ENCODE measurements at regions not wholly inside any gene's neighbourhood (a gene's known extent, or its start where the extent isn't known, plus 50 kb on each side); places are given as distances from the start of the nearest gene placed in this dataset.

DNA sequence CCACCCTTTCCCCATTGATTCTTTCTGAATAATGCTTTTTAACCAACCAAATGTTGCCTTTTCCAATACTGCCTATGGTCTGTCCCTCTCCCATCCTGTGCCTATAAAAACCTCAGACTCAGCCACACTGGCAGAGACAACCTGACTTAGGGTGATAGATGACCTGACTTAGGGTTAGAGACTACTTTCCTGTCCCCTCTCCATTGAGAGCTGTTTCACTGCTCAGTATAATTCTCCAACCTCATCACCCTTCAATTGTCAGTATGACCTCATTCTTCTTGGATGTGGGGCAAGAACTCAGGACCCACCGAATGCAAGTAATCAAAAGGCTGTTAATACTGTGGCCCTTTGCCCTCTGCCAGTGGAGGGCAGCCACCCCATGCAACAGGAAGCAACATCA lies 182.3 kb upstream of the STK17B start:
- H3K4me1 ChIP-seq (ENCODE audit: control insufficient read depth in 2 of 2, insufficient read depth in 2 of 2, low read length in 2 of 2) = no peaks in the 10 kb centered on the region
- H3K9me3 ChIP-seq (ENCODE audit: control extremely low read depth in 1 of 3, control insufficient read depth in 2 of 3, insufficient read depth in 1 of 3, low read length in 2 of 3) = peaks cover 2 to 15% (median 12%) of the 10 kb centered on the region in 3 donors
- no peaks in the 10 kb centered on the region for H3K27me3 ChIP-seq (replicated peaks in 1 of 4; ENCODE audit: control extremely low read depth in 1 of 4, control insufficient read depth in 3 of 4, insufficient read depth in 4 of 4, low read length in 3 of 4)
- intact Hi-C loops (cut with micrococcal nuclease) = no loop called here
- POLR2A ChIA-PET = no interaction called here
- no peak overlapping the region for H3K4me3 ChIP-seq (ENCODE audit: control extremely low read depth in 1 of 5, extremely low read depth in 1 of 5, insufficient read depth in 1 of 5, low read depth in 2 of 5, low read length in 4 of 5)
- H3K4me2 ChIP-seq (replicated peaks; ENCODE audit: low read depth, low read length, poor library complexity, severe bottlenecking) = no peak overlapping the region
- TF ChIP-seq, protein P1, sequence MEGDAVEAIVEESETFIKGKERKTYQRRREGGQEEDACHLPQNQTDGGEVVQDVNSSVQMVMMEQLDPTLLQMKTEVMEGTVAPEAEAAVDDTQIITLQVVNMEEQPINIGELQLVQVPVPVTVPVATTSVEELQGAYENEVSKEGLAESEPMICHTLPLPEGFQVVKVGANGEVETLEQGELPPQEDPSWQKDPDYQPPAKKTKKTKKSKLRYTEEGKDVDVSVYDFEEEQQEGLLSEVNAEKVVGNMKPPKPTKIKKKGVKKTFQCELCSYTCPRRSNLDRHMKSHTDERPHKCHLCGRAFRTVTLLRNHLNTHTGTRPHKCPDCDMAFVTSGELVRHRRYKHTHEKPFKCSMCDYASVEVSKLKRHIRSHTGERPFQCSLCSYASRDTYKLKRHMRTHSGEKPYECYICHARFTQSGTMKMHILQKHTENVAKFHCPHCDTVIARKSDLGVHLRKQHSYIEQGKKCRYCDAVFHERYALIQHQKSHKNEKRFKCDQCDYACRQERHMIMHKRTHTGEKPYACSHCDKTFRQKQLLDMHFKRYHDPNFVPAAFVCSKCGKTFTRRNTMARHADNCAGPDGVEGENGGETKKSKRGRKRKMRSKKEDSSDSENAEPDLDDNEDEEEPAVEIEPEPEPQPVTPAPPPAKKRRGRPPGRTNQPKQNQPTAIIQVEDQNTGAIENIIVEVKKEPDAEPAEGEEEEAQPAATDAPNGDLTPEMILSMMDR (IDR thresholded peaks at IDR 0.05) = no peak
- TF ChIP-seq EZH2 (IDR thresholded peaks at IDR 0.05; ENCODE audit: borderline replicate concordance, insufficient read depth, low read depth, low read length, poor library complexity, severe bottlenecking) = no peak
- Mint-ChIP-seq H3K4me3 (no peak overlapping the region), H3K4me1 (no peaks in the 10 kb centered on the region), H3K9me3 (ENCODE audit: insufficient read depth) (peaks cover 9% of the 10 kb centered on the region), H3K27ac (no peak overlapping the region), H3K27me3 (peaks cover 10% of the 10 kb centered on the region)
- no peaks in the 10 kb centered on the region for H3K79me2 ChIP-seq (ENCODE audit: control insufficient read depth, insufficient read depth, low read length)
- WGBS (ENCODE audit: insufficient coverage) = 89% methylated on average over 1 of the region's 1 CpG
- H3K27ac ChIP-seq (ENCODE audit: low read length in 2 of 2) = no peak overlapping the region
- CTCF ChIA-PET = no interaction called here
- ATAC-seq (ENCODE audit: low read depth) (no peak), DNase-seq (no peak)
- no peaks in the 10 kb centered on the region for H3K36me3 ChIP-seq (replicated peaks in 1 of 2; ENCODE audit: control extremely low read depth in 1 of 2, control insufficient read depth in 1 of 2, extremely low read depth in 1 of 2, insufficient read depth in 2 of 2, low read length in 1 of 2)
- no peak overlapping the region for H2AFZ ChIP-seq (ENCODE audit: insufficient read depth, low read depth, low read length, poor library complexity, severe bottlenecking)
- no peak overlapping the region for H3K9ac ChIP-seq (ENCODE audit: low read length)
- no peaks in the 10 kb centered on the region for H4K20me1 ChIP-seq (ENCODE audit: control insufficient read depth, insufficient read depth, low read length, poor library complexity, severe bottlenecking)

GRCh38 chr2:196354186-196354585 lies 182.8 kb upstream of the STK17B start:
- no peak for ATAC-seq (ENCODE audit: low read depth)
- Mint-ChIP-seq H3K4me1 (no peaks in the 10 kb centered on the region), H3K9me3 (ENCODE audit: insufficient read depth) (peaks cover 9% of the 10 kb centered on the region), H3K27me3 (peaks cover 10% of the 10 kb centered on the region), H3K4me3 (no peak overlapping the region), H3K27ac (no peak overlapping the region)
- H3K27me3 ChIP-seq (replicated peaks in 1 of 4; ENCODE audit: control extremely low read depth in 1 of 4, control insufficient read depth in 3 of 4, insufficient read depth in 4 of 4, low read length in 3 of 4) = no peaks in the 10 kb centered on the region
- H2AFZ ChIP-seq (ENCODE audit: insufficient read depth, low read depth, low read length, poor library complexity, severe bottlenecking) = no peak overlapping the region
- no peaks in the 10 kb centered on the region for H3K79me2 ChIP-seq (ENCODE audit: control insufficient read depth, insufficient read depth, low read length)
- no peak overlapping the region for H3K4me2 ChIP-seq (replicated peaks; ENCODE audit: low read depth, low read length, poor library complexity, severe bottlenecking)
- intact Hi-C loops (cut with micrococcal nuclease) = no loop called here
- ChIA-PET CTCF (no interaction called here), POLR2A (no interaction called here)
- TF ChIP-seq, protein P1 (IDR thresholded peaks at IDR 0.05) = no peak
- TF ChIP-seq EZH2 (IDR thresholded peaks at IDR 0.05; ENCODE audit: borderline replicate concordance, insufficient read depth, low read depth, low read length, poor library complexity, severe bottlenecking) = no peak
- DNase-seq = no peak
- H4K20me1 ChIP-seq (ENCODE audit: control insufficient read depth, insufficient read depth, low read length, poor library complexity, severe bottlenecking) = no peaks in the 10 kb centered on the region
- H3K4me3 ChIP-seq (ENCODE audit: control extremely low read depth in 1 of 5, extremely low read depth in 1 of 5, insufficient read depth in 1 of 5, low read depth in 2 of 5, low read length in 4 of 5) = no peak overlapping the region
- H3K9me3 ChIP-seq (ENCODE audit: control extremely low read depth in 1 of 3, control insufficient read depth in 2 of 3, insufficient read depth in 1 of 3, low read length in 2 of 3) = peaks cover 2 to 15% (median 12%) of the 10 kb centered on the region in 3 donors
- no peak overlapping the region for H3K9ac ChIP-seq (ENCODE audit: low read length)
- H3K27ac ChIP-seq (ENCODE audit: low read length in 2 of 2) = no peak overlapping the region
- H3K4me1 ChIP-seq (ENCODE audit: control insufficient read depth in 2 of 2, insufficient read depth in 2 of 2, low read length in 2 of 2) = no peaks in the 10 kb centered on the region
- no peaks in the 10 kb centered on the region for H3K36me3 ChIP-seq (replicated peaks in 1 of 2; ENCODE audit: control extremely low read depth in 1 of 2, control insufficient read depth in 1 of 2, extremely low read depth in 1 of 2, insufficient read depth in 2 of 2, low read length in 1 of 2)
- 100% methylated on average over 1 of the region's 4 CpGs for WGBS (ENCODE audit: insufficient coverage)
